ENCODE measurements at regions not wholly inside any gene's neighbourhood (a gene's known extent, or its start where the extent isn't known, plus 50 kb on each side); places are given as distances from the start of the nearest gene placed in this dataset.
"Not testable (repeated sequence)": the region's sequence is repeated elsewhere in the genome, so short reads cannot be mapped to it uniquely, and the experiment has no call there.

DNA sequence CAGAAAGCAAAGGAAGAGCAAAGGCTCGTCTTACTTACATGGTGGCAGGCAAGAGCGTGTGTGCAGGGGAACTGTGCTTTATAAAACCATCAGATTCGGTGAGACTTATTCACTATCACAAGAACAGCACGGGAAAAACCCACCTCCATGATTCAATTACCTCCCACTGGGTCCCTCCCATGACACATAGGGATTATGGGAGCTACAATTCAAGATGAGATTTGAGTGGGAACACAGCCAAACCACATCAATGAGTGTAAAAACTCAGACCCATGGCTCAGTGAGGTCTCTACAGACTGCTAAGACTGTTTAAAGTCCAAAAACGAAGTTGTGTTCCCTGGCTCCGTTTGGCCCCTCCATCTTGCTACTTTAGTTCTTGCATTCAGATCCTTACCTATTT is 79.2 kb upstream of the MINDY3 start:
- TF ChIP-seq BCL6 (CRISPR knock-in tag; IDR thresholded peaks at IDR 0.05); DEAF1 (CRISPR knock-in tag; IDR thresholded peaks at IDR 0.05); ATF6 (CRISPR knock-in tag; IDR thresholded peaks at IDR 0.05); CHD4 (IDR thresholded peaks at IDR 0.05; ENCODE audit: insufficient read depth, insufficient replicate concordance, low read depth, low read length, poor library complexity, severe bottlenecking); MXI1 (IDR thresholded peaks at IDR 0.05; ENCODE audit: low read depth, low read length); MYNN (IDR thresholded peaks at IDR 0.05); MYNN (CRISPR knock-in tag; IDR thresholded peaks at IDR 0.05); NFYB (IDR thresholded peaks at IDR 0.05; ENCODE audit: extremely low read depth, insufficient read length); ATF3 (IDR thresholded peaks at IDR 0.05); ATF3 (CRISPR knock-in tag; conservative IDR thresholded peaks at IDR 0.05); ELF1 (tag; IDR thresholded peaks at IDR 0.05): not testable (repeated sequence)
- TF ChIP-seq, protein P1, sequence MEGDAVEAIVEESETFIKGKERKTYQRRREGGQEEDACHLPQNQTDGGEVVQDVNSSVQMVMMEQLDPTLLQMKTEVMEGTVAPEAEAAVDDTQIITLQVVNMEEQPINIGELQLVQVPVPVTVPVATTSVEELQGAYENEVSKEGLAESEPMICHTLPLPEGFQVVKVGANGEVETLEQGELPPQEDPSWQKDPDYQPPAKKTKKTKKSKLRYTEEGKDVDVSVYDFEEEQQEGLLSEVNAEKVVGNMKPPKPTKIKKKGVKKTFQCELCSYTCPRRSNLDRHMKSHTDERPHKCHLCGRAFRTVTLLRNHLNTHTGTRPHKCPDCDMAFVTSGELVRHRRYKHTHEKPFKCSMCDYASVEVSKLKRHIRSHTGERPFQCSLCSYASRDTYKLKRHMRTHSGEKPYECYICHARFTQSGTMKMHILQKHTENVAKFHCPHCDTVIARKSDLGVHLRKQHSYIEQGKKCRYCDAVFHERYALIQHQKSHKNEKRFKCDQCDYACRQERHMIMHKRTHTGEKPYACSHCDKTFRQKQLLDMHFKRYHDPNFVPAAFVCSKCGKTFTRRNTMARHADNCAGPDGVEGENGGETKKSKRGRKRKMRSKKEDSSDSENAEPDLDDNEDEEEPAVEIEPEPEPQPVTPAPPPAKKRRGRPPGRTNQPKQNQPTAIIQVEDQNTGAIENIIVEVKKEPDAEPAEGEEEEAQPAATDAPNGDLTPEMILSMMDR (IDR thresholded peaks at IDR 0.05 in 2 of 3, conservative IDR thresholded peaks at IDR 0.05 in 1 of 3; ENCODE audit: insufficient read depth in 2 of 3, low read depth in 1 of 3, low read length in 3 of 3), result not testable (repeated sequence)
